SK-N-SH treated with all-trans-retinoic acid at 6 μM for 48 hours (cell line): ENCODE measurements at regions not wholly inside any gene's neighbourhood (a gene's known extent, or its start where the extent isn't known, plus 50 kb on each side); places are given as distances from the start of the nearest gene placed in this dataset.

Source experiments
- ATAC-seq: fragments of 200-7000 bp; cut with Tn5 transposase; 3 replicates; pipeline ENCODE4 v1.9.1; 2020; ENCODE audit warnings: mild to moderate bottlenecking, moderate library complexity
- ARNTL ChIP-seq: fragments of 450-650 bp; formaldehyde crosslinking; IDR thresholded peaks from 2 replicates; pipeline ENCODE4 v1.5.0; 2020; ENCODE audit warnings: low read depth, mild to moderate bottlenecking, moderate library complexity, borderline replicate concordance
- BACH2 ChIP-seq: fragments of 250-450 bp; sonication (Bioruptor Pico); IDR thresholded peaks from 2 replicates; pipeline ENCODE4 v1.9.0; 2021; ENCODE audit warnings: mild to moderate bottlenecking, borderline replicate concordance
- CSDC2 ChIP-seq: fragments of 250-450 bp; sonication (Bioruptor Pico); IDR thresholded peaks from 2 replicates; pipeline ENCODE4 v1.5.0; 2020; ENCODE audit warnings: mild to moderate bottlenecking, moderate library complexity
- ESRRG ChIP-seq: fragments of 250-450 bp; sonication (Bioruptor Pico); IDR thresholded peaks from 2 replicates; pipeline ENCODE4 v1.6.1; 2021; ENCODE audit warnings: mild to moderate bottlenecking
- ISL1 ChIP-seq: fragments of 250-450 bp; sonication (Bioruptor Pico); IDR thresholded peaks from 2 replicates; pipeline ENCODE4 v2.1.2; 2022; ENCODE audit warnings: mild to moderate bottlenecking, moderate library complexity
- OSR1 ChIP-seq: fragments of 250-450 bp; sonication (Bioruptor Pico); IDR thresholded peaks from 2 replicates; pipeline ENCODE4 v1.8.0; 2022; ENCODE audit warnings: moderate library complexity, mild to moderate bottlenecking, inconsistent platforms
- PPARA ChIP-seq: fragments of 250-450 bp; sonication (Bioruptor Pico); IDR thresholded peaks from 2 replicates; pipeline ENCODE4 v1.5.0; 2020; ENCODE audit warnings: mild to moderate bottlenecking, borderline replicate concordance
- RARB ChIP-seq: fragments of 250-450 bp; sonication (Bioruptor Pico); IDR thresholded peaks from 2 replicates; pipeline ENCODE4 v1.8.0; 2021; ENCODE audit warnings: mild to moderate bottlenecking, moderate library complexity
- TCF4 ChIP-seq: fragments of 250-450 bp; sonication (Bioruptor Pico); IDR thresholded peaks from 2 replicates; pipeline ENCODE4 v1.8.0; 2021; ENCODE audit warnings: mild to moderate bottlenecking, moderate library complexity, borderline replicate concordance
- TOX ChIP-seq: fragments of 250-450 bp; sonication (Bioruptor Pico); IDR thresholded peaks from 2 replicates; pipeline ENCODE4 v1.8.0; 2021; ENCODE audit warnings: mild to moderate bottlenecking, moderate library complexity, borderline replicate concordance
- ZC3H10 ChIP-seq: fragments of 250-450 bp; sonication (Bioruptor Pico); IDR thresholded peaks from 2 replicates; pipeline ENCODE4 v1.5.1; 2021; ENCODE audit warnings: mild to moderate bottlenecking, moderate library complexity
- ZFP3 ChIP-seq: fragments of 250-450 bp; sonication (Bioruptor Pico); IDR thresholded peaks from 2 replicates; pipeline ENCODE4 v1.5.0; 2020; ENCODE audit warnings: mild to moderate bottlenecking, moderate library complexity
- ZFP30 ChIP-seq: fragments of 450-650 bp; formaldehyde crosslinking; IDR thresholded peaks from 2 replicates; pipeline ENCODE4 v1.5.0; 2022; ENCODE audit warnings: mild to moderate bottlenecking, moderate library complexity
- ZNF565 ChIP-seq: fragments of 450-650 bp; formaldehyde crosslinking; conservative IDR thresholded peaks from 2 replicates; pipeline ENCODE4 v1.5.0; 2020; ENCODE audit warnings: low read depth, mild to moderate bottlenecking, moderate library complexity
- ZNF8 ChIP-seq: fragments of 450-650 bp; formaldehyde crosslinking; IDR thresholded peaks from 2 replicates; pipeline ENCODE4 v1.5.0; 2020; ENCODE audit warnings: mild to moderate bottlenecking, moderate library complexity
- TF ChIP-seq, protein P1 (sequence below): fragments of 250-450 bp; sonication (Bioruptor Pico); IDR thresholded peaks from 2 replicates; pipeline ENCODE4 v1.5.1; 2020; ENCODE audit warnings: low read depth, mild to moderate bottlenecking, moderate library complexity
- TF ChIP-seq, protein P2 (sequence below): fragments of 250-450 bp; sonication (Bioruptor Pico); IDR thresholded peaks from 2 replicates; pipeline ENCODE4 v1.8.0; 2020; ENCODE audit warnings: mild to moderate bottlenecking, moderate library complexity, borderline replicate concordance
- TF ChIP-seq, protein P3 (sequence below): fragments of 250-450 bp; sonication (Bioruptor Pico); IDR thresholded peaks from 2 replicates; pipeline ENCODE4 v1.5.1; 2021; ENCODE audit warnings: mild to moderate bottlenecking, moderate library complexity
- TF ChIP-seq, protein P4 (sequence below): fragments of 250-450 bp; sonication (Bioruptor Pico); IDR thresholded peaks from 2 replicates; pipeline ENCODE4 v1.5.0; 2020; ENCODE audit warnings: mild to moderate bottlenecking, moderate library complexity
- TF ChIP-seq, protein P5 (sequence below): fragments of 250-450 bp; sonication (Bioruptor Pico); IDR thresholded peaks from 2 replicates; pipeline ENCODE4 v1.8.0; 2021; ENCODE audit warnings: low read depth, mild to moderate bottlenecking, moderate library complexity, borderline replicate concordance

DNA sequence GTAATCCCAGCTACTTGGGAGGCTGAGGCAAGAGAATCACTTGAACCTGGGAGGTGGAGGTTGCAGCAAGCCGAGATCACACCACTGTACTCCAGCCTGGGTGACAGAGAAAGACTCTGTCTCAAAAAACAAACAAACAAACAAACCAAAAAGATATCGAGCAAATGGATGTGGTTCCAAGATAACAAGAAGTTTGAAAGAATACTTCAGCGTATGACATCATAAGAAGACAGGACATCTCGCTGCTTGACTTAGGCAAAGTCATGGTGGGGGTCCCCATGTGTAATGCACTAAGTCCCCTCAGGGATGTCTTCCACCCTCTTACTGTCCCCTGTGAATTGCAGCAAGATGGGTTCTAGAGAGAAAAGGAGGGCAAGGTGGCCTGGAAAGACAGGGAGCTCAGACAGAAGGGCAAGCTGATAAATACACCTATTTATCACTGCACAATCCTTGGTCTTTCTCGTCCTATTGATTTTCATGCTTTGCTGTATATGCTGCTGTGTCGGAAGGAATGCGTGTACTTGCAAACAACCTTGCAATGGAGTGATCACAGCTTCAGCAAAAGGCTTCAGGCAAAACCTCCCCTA is 115.0 kb downstream of the BDH1 start:
- ATAC-seq, result no peak
- TF ChIP-seq TOX (CRISPR knock-in tag), result no peak
- TF ChIP-seq ISL1, result no peak
- TF ChIP-seq CSDC2 (CRISPR knock-in tag), result no peak
- no peak for TF ChIP-seq ZNF565
- TF ChIP-seq ZFP3 (CRISPR knock-in tag), result no peak
- TF ChIP-seq, protein P1, sequence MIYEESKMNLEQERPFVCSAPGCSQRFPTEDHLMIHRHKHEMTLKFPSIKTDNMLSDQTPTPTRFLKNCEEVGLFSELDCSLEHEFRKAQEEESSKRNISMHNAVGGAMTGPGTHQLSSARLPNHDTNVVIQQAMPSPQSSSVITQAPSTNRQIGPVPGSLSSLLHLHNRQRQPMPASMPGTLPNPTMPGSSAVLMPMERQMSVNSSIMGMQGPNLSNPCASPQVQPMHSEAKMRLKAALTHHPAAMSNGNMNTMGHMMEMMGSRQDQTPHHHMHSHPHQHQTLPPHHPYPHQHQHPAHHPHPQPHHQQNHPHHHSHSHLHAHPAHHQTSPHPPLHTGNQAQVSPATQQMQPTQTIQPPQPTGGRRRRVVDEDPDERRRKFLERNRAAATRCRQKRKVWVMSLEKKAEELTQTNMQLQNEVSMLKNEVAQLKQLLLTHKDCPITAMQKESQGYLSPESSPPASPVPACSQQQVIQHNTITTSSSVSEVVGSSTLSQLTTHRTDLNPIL (CRISPR knock-in tag), result no peak
- TF ChIP-seq BACH2 (CRISPR knock-in tag), result no peak
- no peak for TF ChIP-seq ZFP30 (CRISPR knock-in tag)
- TF ChIP-seq ZNF8 (CRISPR knock-in tag), result no peak
- TF ChIP-seq, protein P2, sequence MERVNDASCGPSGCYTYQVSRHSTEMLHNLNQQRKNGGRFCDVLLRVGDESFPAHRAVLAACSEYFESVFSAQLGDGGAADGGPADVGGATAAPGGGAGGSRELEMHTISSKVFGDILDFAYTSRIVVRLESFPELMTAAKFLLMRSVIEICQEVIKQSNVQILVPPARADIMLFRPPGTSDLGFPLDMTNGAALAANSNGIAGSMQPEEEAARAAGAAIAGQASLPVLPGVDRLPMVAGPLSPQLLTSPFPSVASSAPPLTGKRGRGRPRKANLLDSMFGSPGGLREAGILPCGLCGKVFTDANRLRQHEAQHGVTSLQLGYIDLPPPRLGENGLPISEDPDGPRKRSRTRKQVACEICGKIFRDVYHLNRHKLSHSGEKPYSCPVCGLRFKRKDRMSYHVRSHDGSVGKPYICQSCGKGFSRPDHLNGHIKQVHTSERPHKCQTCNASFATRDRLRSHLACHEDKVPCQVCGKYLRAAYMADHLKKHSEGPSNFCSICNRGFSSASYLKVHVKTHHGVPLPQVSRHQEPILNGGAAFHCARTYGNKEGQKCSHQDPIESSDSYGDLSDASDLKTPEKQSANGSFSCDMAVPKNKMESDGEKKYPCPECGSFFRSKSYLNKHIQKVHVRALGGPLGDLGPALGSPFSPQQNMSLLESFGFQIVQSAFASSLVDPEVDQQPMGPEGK, result no peak
- TF ChIP-seq, protein P3, sequence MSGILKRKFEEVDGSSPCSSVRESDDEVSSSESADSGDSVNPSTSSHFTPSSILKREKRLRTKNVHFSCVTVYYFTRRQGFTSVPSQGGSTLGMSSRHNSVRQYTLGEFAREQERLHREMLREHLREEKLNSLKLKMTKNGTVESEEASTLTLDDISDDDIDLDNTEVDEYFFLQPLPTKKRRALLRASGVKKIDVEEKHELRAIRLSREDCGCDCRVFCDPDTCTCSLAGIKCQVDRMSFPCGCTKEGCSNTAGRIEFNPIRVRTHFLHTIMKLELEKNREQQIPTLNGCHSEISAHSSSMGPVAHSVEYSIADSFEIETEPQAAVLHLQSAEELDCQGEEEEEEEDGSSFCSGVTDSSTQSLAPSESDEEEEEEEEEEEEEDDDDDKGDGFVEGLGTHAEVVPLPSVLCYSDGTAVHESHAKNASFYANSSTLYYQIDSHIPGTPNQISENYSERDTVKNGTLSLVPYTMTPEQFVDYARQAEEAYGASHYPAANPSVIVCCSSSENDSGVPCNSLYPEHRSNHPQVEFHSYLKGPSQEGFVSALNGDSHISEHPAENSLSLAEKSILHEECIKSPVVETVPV (CRISPR knock-in tag), result no peak
- TF ChIP-seq OSR1 (CRISPR knock-in tag), result no peak
- TF ChIP-seq PPARA, result no peak
- TF ChIP-seq, protein P4, sequence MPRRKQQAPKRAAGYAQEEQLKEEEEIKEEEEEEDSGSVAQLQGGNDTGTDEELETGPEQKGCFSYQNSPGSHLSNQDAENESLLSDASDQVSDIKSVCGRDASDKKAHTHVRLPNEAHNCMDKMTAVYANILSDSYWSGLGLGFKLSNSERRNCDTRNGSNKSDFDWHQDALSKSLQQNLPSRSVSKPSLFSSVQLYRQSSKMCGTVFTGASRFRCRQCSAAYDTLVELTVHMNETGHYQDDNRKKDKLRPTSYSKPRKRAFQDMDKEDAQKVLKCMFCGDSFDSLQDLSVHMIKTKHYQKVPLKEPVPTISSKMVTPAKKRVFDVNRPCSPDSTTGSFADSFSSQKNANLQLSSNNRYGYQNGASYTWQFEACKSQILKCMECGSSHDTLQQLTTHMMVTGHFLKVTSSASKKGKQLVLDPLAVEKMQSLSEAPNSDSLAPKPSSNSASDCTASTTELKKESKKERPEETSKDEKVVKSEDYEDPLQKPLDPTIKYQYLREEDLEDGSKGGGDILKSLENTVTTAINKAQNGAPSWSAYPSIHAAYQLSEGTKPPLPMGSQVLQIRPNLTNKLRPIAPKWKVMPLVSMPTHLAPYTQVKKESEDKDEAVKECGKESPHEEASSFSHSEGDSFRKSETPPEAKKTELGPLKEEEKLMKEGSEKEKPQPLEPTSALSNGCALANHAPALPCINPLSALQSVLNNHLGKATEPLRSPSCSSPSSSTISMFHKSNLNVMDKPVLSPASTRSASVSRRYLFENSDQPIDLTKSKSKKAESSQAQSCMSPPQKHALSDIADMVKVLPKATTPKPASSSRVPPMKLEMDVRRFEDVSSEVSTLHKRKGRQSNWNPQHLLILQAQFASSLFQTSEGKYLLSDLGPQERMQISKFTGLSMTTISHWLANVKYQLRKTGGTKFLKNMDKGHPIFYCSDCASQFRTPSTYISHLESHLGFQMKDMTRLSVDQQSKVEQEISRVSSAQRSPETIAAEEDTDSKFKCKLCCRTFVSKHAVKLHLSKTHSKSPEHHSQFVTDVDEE (CRISPR knock-in tag), result no peak
- TF ChIP-seq ARNTL, result no peak

DNA sequence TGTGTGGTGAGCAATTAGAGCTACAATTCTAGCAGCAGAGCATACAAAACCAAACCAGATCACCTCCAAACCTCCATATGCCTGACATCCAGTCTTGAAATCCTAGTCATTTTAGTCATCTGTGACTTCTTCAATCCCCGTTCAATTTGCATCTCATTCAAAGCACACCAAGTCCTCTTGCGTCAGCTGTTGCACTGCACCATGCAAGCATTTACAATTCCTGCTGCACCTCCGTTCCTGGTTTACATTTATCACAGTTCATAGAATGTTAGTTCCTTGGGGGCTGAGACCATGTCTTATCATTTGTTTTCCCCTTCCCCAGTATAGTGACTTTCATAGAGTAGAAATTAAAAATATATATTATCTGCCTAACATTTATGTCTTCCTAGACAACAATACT is 116.9 kb downstream of the BDH1 start:
- no peak for ATAC-seq
- TF ChIP-seq, protein P2, result no peak
- no peak for TF ChIP-seq BACH2 (CRISPR knock-in tag)
- TF ChIP-seq OSR1 (CRISPR knock-in tag), result no peak
- TF ChIP-seq TCF4, result no peak
- TF ChIP-seq, protein P4 (CRISPR knock-in tag), result no peak
- no peak for TF ChIP-seq ZC3H10
- no peak for TF ChIP-seq ESRRG
- TF ChIP-seq, protein P5, sequence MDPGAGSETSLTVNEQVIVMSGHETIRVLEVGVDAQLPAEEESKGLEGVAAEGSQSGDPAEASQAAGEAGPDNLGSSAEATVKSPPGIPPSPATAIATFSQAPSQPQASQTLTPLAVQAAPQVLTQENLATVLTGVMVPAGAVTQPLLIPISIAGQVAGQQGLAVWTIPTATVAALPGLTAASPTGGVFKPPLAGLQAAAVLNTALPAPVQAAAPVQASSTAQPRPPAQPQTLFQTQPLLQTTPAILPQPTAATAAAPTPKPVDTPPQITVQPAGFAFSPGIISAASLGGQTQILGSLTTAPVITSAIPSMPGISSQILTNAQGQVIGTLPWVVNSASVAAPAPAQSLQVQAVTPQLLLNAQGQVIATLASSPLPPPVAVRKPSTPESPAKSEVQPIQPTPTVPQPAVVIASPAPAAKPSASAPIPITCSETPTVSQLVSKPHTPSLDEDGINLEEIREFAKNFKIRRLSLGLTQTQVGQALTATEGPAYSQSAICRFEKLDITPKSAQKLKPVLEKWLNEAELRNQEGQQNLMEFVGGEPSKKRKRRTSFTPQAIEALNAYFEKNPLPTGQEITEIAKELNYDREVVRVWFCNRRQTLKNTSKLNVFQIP (CRISPR knock-in tag), result no peak
- no peak for TF ChIP-seq RARB (CRISPR knock-in tag)
- TF ChIP-seq, protein P3 (CRISPR knock-in tag), result no peak
- no peak for TF ChIP-seq ZFP3 (CRISPR knock-in tag)
- TF ChIP-seq TOX (CRISPR knock-in tag), result no peak
- TF ChIP-seq, all 23 proteins: peak for 0
